IMR-90 (cell line): ENCODE measurements at regions not wholly inside any gene's neighbourhood (a gene's known extent, or its start where the extent isn't known, plus 50 kb on each side); places are given as distances from the start of the nearest gene placed in this dataset.

ENCODE experiments used
- CEBPB ChIP-seq: IDR thresholded peaks from 2 replicates; pipeline ENCODE4 v1.6.1; 2012; ENCODE audit warnings: low read depth, low read length, improper control_type of control experiment
- CHD1 ChIP-seq: IDR thresholded peaks from 2 replicates; pipeline ENCODE4 v1.6.1; 2012; ENCODE audit warnings: low read depth, low read length, improper control_type of control experiment
- CTCF ChIP-seq: conservative IDR thresholded peaks from 2 replicates; pipeline ENCODE4 v1.5.1; 2012; ENCODE audit warnings: mild to moderate bottlenecking, low read depth, low read length, improper control_type of control experiment
- ELK1 ChIP-seq: fragments of 150-350 bp; IDR thresholded peaks from 2 replicates; pipeline ENCODE4 v1.6.1; 2016; ENCODE audit warnings: low read depth, mild to moderate bottlenecking, low read length, moderate library complexity, borderline replicate concordance
- MXI1 ChIP-seq: IDR thresholded peaks from 2 replicates; pipeline ENCODE4 v1.6.1; 2012; ENCODE audit warnings: low read depth, mild to moderate bottlenecking, low read length, moderate library complexity, borderline replicate concordance
- POLR2A ChIP-seq: IDR thresholded peaks from 2 replicates; pipeline ENCODE4 v1.6.1; 2012; ENCODE audit warnings: mild to moderate bottlenecking, low read depth, low read length
- RCOR1 ChIP-seq: IDR thresholded peaks from 2 replicates; pipeline ENCODE4 v1.6.1; 2012; ENCODE audit warnings: mild to moderate bottlenecking, low read length, improper control_type of control experiment; ENCODE audit not compliant: insufficient replicate concordance
- RFX5 ChIP-seq: IDR thresholded peaks from 2 replicates; pipeline ENCODE4 v1.8.0; 2012; ENCODE audit warnings: low read depth, mild to moderate bottlenecking, low read length, moderate library complexity

- TF ChIP-seq CTCF (no peak), CEBPB (no peak), POLR2A (no peak), ELK1 (no peak), RCOR1 (no peak), MXI1 (no peak), RFX5 (no peak), CHD1 (no peak)
Measured at GRCh38 chr3:23112491-23112890, 90.6 kb upstream of the UBE2E2 start.
